ENCODE measurements at regions not wholly inside any gene's neighbourhood (a gene's known extent, or its start where the extent isn't known, plus 50 kb on each side); places are given as distances from the start of the nearest gene placed in this dataset.

- DNase-seq (ENCODE audit: extremely low read depth, low read depth), result no peak
- TF ChIP-seq CTCF (IDR thresholded peaks at IDR 0.05; ENCODE audit: low read depth, low read length), result no peak
Measured at GRCh38 chr17:77460514-77461046, 319.8 kb downstream of the SEC14L1 start.

GRCh38 chr17:77461277-77462057, 320.7 kb downstream of the SEC14L1 start:
- DNase-seq (ENCODE audit: extremely low read depth, low read depth), result no peak
- no peak for TF ChIP-seq CTCF (IDR thresholded peaks at IDR 0.05; ENCODE audit: low read depth, low read length)

GRCh38 chr17:77462090-77462489, 321.3 kb downstream of the SEC14L1 start:
- no peak for DNase-seq (ENCODE audit: extremely low read depth, low read depth)

GRCh38 chr17:77462553-77463497, 322.1 kb downstream of the SEC14L1 start:
- no peak for TF ChIP-seq CTCF (IDR thresholded peaks at IDR 0.05; ENCODE audit: low read depth, low read length)

More at GRCh38 chr17:77462090-77462489, 321.3 kb downstream of the SEC14L1 start:
- no peak for TF ChIP-seq CTCF (IDR thresholded peaks at IDR 0.05; ENCODE audit: low read depth, low read length)

GRCh38 chr17:77464988-77465357, 324.2 kb downstream of the SEC14L1 start:
- DNase-seq (ENCODE audit: extremely low read depth, low read depth), result no peak
- no peak for TF ChIP-seq CTCF (IDR thresholded peaks at IDR 0.05; ENCODE audit: low read depth, low read length)

More at GRCh38 chr17:77462553-77463497, 322.1 kb downstream of the SEC14L1 start:
- DNase-seq (ENCODE audit: extremely low read depth, low read depth), result no peak

- TF ChIP-seq CTCF (IDR thresholded peaks at IDR 0.05; ENCODE audit: low read depth, low read length), result no peak
- DNase-seq (ENCODE audit: extremely low read depth, low read depth), result no peak
Measured at GRCh38 chr17:77465358-77466041, 324.7 kb downstream of the SEC14L1 start.

All from AG09319 (cell line).